ENCODE measurements at regions not wholly inside any gene's neighbourhood (a gene's known extent, or its start where the extent isn't known, plus 50 kb on each side); places are given as distances from the start of the nearest gene placed in this dataset.
A peak's percentile ranks its signal among the peaks of the same experiment; 100 is the strongest.

DNA sequence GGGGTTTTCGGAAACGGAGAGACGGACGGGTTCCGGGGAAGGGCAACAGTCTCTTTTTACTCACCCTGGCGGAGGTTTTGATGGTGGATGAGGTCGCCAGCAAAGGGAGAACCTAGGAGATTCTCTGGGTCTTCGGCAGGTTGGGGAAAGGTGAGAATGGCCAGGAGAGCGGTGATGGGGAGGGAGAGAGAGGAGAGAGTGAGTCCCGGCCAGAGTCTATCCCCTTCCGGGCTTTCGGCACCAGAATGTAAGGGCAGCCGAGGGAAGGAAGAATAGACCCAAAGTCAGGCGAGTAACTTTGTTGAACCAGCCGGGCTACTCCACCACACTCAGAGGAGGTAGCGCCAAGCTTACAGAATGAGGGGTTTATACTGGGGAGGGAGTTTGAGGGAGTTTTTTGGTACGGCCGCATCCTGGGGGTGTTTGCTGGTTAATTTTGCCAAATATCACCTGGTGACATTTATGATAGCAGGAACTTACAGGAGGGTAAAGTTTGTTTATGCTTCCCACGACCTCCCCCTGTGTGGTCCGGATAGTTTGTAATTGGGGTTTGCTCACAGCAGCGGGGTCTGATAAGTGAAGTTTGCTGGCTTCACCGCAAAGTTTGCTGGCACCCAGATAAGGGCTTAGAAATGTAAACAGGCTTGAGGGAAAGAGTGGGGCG, 141.1 kb upstream of the ETV3 start:
- Histone ChIP-seq H3K27ac (peak overlapping the region in 1 of 4 donors; percentile 58), H3K9me3 (no peaks in the 10 kb centered on the region), H3K36me3 (no peaks in the 10 kb centered on the region), H3K4me1 (no peaks in the 10 kb centered on the region), H3K4me3 (peak overlapping the region in 1 of 4 donors; percentile 19), H3K27me3 (no peaks in the 10 kb centered on the region)
- WGBS, 2 donors: 47 to 55% methylated on average over 23 of the region's 23 CpGs
- no peak for TF ChIP-seq POLR2AphosphoS5 (IDR thresholded peaks at IDR 0.05)
- TF ChIP-seq EP300 (IDR thresholded peaks at IDR 0.05): no peak
- no peak for TF ChIP-seq CTCF (IDR thresholded peaks at IDR 0.05)
- no peak for TF ChIP-seq POLR2A (IDR thresholded peaks at IDR 0.05)
- DNase-seq: no peak
- no peak for ATAC-seq (ENCODE audit: low FRiP score in 2 of 2)

GRCh38 chr1:157278383-157279137, 140.4 kb upstream of the ETV3 start:
- no peaks in the 10 kb centered on the region for H3K27me3 ChIP-seq
- no peaks in the 10 kb centered on the region for H3K36me3 ChIP-seq
- no peaks in the 10 kb centered on the region for H3K9me3 ChIP-seq
- no peaks in the 10 kb centered on the region for H3K4me1 ChIP-seq
- H3K4me3 ChIP-seq: peak overlapping the region in 1 of 4 donors; percentile 19
- ATAC-seq (ENCODE audit: low FRiP score in 2 of 2) (no peak), DNase-seq (peak in 1 of 2 donors; percentile 40)
- 83 to 90% methylated on average over 28 of the region's 28 CpGs for WGBS, 2 donors
- peak overlapping the region in 1 of 4 donors; percentile 58 for H3K27ac ChIP-seq
- TF ChIP-seq POLR2AphosphoS5 (IDR thresholded peaks at IDR 0.05): no peak
- TF ChIP-seq EP300 (IDR thresholded peaks at IDR 0.05): no peak
- no peak for TF ChIP-seq CTCF (IDR thresholded peaks at IDR 0.05)
- no peak for TF ChIP-seq POLR2A (IDR thresholded peaks at IDR 0.05)

- no peak for DNase-seq
- Histone ChIP-seq H3K27ac (no peak overlapping the region), H3K4me1 (no peaks in the 10 kb centered on the region), H3K36me3 (no peaks in the 10 kb centered on the region), H3K9me3 (no peaks in the 10 kb centered on the region), H3K27me3 (no peaks in the 10 kb centered on the region), H3K4me3 (no peak overlapping the region)
- no peak for ATAC-seq (ENCODE audit: low FRiP score in 2 of 2)
- WGBS, 2 donors: 77 to 79% methylated on average over 3 of the region's 3 CpGs
- TF ChIP-seq EP300 (IDR thresholded peaks at IDR 0.05) (no peak), CTCF (IDR thresholded peaks at IDR 0.05) (no peak), POLR2A (IDR thresholded peaks at IDR 0.05) (no peak), POLR2AphosphoS5 (IDR thresholded peaks at IDR 0.05) (no peak)
Measured at GRCh38 chr1:157277913-157278312, 139.7 kb upstream of the ETV3 start.

DNA sequence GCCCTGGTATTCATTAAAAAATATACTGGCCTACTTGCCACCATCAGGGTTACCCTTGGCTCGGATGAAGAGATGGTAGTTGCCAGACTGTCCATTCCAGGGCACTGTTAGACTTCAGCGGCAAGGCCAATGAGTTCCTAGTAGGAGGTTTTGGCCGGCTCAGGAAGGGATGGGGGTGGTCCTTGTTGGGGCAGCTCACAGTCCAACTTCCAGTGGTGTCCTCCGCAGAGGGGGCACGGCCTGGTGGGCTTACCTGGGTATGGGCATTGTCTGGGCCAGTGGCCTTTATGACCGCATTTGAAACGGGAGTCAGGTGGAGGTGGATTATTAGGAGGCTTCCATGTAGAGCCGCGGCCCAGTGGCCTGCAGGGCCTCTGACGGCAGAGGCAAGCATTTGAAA, 139.1 kb upstream of the ETV3 start:
- H3K27ac ChIP-seq: no peak overlapping the region
- no peaks in the 10 kb centered on the region for H3K9me3 ChIP-seq
- DNase-seq: peak in 1 of 2 donors; percentile 15
- H3K27me3 ChIP-seq: no peaks in the 10 kb centered on the region
- H3K4me1 ChIP-seq: no peaks in the 10 kb centered on the region
- no peaks in the 10 kb centered on the region for H3K36me3 ChIP-seq
- ATAC-seq (ENCODE audit: low FRiP score in 2 of 2): no peak
- WGBS, 2 donors: 89 to 95% methylated on average over 7 to 10 of the region's 10 CpGs
- no peak overlapping the region for H3K4me3 ChIP-seq
- no peak for TF ChIP-seq POLR2AphosphoS5 (IDR thresholded peaks at IDR 0.05)
- TF ChIP-seq CTCF (IDR thresholded peaks at IDR 0.05): no peak
- TF ChIP-seq POLR2A (IDR thresholded peaks at IDR 0.05): no peak
- TF ChIP-seq EP300 (IDR thresholded peaks at IDR 0.05): no peak

All from upper lobe of left lung (tissue), 6 donors.